Astrocyte of the cerebellum (primary cell): ENCODE measurements at regions not wholly inside any gene's neighbourhood (a gene's known extent, or its start where the extent isn't known, plus 50 kb on each side); places are given as distances from the start of the nearest gene placed in this dataset.

Experiments used
- DNase-seq: peaks from one replicate; pipeline ENCODE4 v3.0.0-alpha.2; 2011; ENCODE audit warnings: low read depth
- H3K4me3 ChIP-seq: 2 replicates; pipeline ENCODE4 v1.5.1; 2011; ENCODE audit warnings: mild to moderate bottlenecking, low read depth, low read length, moderate library complexity
- CTCF ChIP-seq: IDR thresholded peaks from 2 replicates; pipeline ENCODE4 v1.5.1; 2012; ENCODE audit warnings: low read length, low read depth, moderate library complexity, mild to moderate bottlenecking; ENCODE audit errors: missing control alignments
- in situ Hi-C: cut with HindIII; loops from 2 replicates; pipeline ENCODE4 v1.10.0; 2017; ENCODE audit warnings: low sequenced_read_pairs

- TF ChIP-seq CTCF = no peak
- H3K4me3 ChIP-seq = no peak overlapping the region
- DNase-seq = no peak
- in situ Hi-C loops = no loop called here
Observed at GRCh38 chr2:228387776-228388175, 206.3 kb upstream of the SPHKAP start.

- no peak for TF ChIP-seq CTCF
- no peak overlapping the region for H3K4me3 ChIP-seq
- in situ Hi-C loops = no loop called here
- no peak for DNase-seq
Observed at GRCh38 chr2:228378696-228379425, 197.4 kb upstream of the SPHKAP start.

GRCh38 chr2:228378233-228378632, 196.7 kb upstream of the SPHKAP start:
- no peak for TF ChIP-seq CTCF

GRCh38 chr2:228377533-228377932, 196.0 kb upstream of the SPHKAP start:
- no peak for DNase-seq
- in situ Hi-C loops = no loop called here
- no peak for TF ChIP-seq CTCF

More at GRCh38 chr2:228378233-228378632, 196.7 kb upstream of the SPHKAP start:
- no peak overlapping the region for H3K4me3 ChIP-seq
- in situ Hi-C loops = no loop called here
- DNase-seq = no peak

GRCh38 chr2:228374741-228375140, 193.3 kb upstream of the SPHKAP start:
- H3K4me3 ChIP-seq = no peak overlapping the region
- no peak for DNase-seq
- TF ChIP-seq CTCF = no peak
- in situ Hi-C loops = no loop called here

More at GRCh38 chr2:228377533-228377932, 196.0 kb upstream of the SPHKAP start:
- H3K4me3 ChIP-seq = no peak overlapping the region

GRCh38 chr2:228373191-228373590, 191.7 kb upstream of the SPHKAP start:
- in situ Hi-C loops = no loop called here
- DNase-seq = no peak

More at GRCh38 chr2:228373191-228373590, 191.7 kb upstream of the SPHKAP start:
- no peak for TF ChIP-seq CTCF
- no peak overlapping the region for H3K4me3 ChIP-seq
